B cell (primary cell): ENCODE measurements at regions not wholly inside any gene's neighbourhood (a gene's known extent, or its start where the extent isn't known, plus 50 kb on each side); places are given as distances from the start of the nearest gene placed in this dataset.

Source experiments
- CTCF ChIP-seq: fragments of 200-600 bp; IDR thresholded peaks from one replicate; pipeline ENCODE4 v1.8.0; 2022; ENCODE audit warnings: antibody characterized with exemption, mild to moderate bottlenecking
- EZH2 ChIP-seq: IDR thresholded peaks from 2 replicates; pipeline ENCODE4 v1.6.1; 2012; ENCODE audit warnings: borderline replicate concordance, low read depth, mild to moderate bottlenecking, moderate library complexity, low read length; ENCODE audit not compliant: insufficient read depth, poor library complexity, severe bottlenecking

GRCh38 chr18:51711298-51711889, 513.9 kb upstream of the MEX3C start:
- TF ChIP-seq EZH2 (no peak), CTCF (no peak)
